ENCODE measurements at regions not wholly inside any gene's neighbourhood (a gene's known extent, or its start where the extent isn't known, plus 50 kb on each side); places are given as distances from the start of the nearest gene placed in this dataset.

- TF ChIP-seq EP300 (IDR thresholded peaks at IDR 0.05; ENCODE audit: borderline replicate concordance) (no peak), FOXM1 (IDR thresholded peaks at IDR 0.05; ENCODE audit: borderline replicate concordance, low read depth) (no peak), RAD21 (IDR thresholded peaks at IDR 0.05; ENCODE audit: low read depth) (no peak), TAF1 (IDR thresholded peaks at IDR 0.05; ENCODE audit: low read depth) (no peak)
Observed at GRCh38 chr1:81004011-81004410, 796.7 kb upstream of the ADGRL2 start.
